HG02798 (cell line): ENCODE measurements at regions not wholly inside any gene's neighbourhood (a gene's known extent, or its start where the extent isn't known, plus 50 kb on each side); places are given as distances from the start of the nearest gene placed in this dataset.
"Not testable (repeated sequence)": the region's sequence is repeated elsewhere in the genome, so short reads cannot be mapped to it uniquely, and the experiment has no call there.

Source experiments
- ATAC-seq: cut with Tn5 transposase; IDR thresholded peaks from one replicate; pipeline ENCODE4 v1.9.1; 2021; ENCODE audit warnings: mild to moderate bottlenecking; ENCODE audit not compliant: unreplicated experiment, poor library complexity

DNA sequence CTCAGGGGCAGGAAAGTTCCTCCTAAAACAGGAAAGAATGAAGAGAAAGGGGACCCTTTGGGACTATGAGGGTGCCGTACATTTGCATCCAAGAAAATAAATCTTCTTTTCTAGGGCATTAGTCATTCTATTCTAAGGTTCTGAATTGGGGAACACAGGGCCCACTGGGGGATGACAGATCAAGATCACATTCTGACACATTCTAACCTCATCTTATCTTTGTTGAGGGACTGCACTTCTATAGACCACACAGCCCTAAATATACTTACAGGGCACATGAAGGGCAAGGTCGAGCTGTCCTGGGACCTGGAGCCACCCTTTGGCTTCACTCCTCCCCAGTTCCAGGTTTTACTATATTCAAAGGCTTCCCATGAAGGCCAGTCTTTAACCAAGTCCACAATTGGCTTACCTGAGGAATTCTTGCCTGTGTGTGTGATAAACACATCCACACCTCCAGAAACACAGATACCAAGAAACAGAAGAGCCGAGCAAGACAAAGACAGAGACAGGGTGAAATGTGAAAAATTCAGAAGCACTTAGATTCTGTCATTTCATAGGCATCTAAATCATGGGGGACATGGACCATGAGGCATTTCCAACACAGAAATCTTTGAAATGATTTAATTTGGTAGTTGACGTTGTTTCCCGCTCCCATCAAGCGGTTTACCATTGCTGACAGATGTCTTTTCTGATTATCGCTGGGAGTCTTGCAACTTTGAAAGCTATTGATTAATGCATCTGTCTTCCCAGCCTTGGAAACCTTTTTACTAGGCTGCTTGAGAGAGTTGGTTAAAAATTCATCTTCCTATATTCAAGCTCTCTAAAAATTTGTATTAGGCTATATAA, 75.8 kb downstream of the CCDC71L start:
- no peak for ATAC-seq

DNA sequence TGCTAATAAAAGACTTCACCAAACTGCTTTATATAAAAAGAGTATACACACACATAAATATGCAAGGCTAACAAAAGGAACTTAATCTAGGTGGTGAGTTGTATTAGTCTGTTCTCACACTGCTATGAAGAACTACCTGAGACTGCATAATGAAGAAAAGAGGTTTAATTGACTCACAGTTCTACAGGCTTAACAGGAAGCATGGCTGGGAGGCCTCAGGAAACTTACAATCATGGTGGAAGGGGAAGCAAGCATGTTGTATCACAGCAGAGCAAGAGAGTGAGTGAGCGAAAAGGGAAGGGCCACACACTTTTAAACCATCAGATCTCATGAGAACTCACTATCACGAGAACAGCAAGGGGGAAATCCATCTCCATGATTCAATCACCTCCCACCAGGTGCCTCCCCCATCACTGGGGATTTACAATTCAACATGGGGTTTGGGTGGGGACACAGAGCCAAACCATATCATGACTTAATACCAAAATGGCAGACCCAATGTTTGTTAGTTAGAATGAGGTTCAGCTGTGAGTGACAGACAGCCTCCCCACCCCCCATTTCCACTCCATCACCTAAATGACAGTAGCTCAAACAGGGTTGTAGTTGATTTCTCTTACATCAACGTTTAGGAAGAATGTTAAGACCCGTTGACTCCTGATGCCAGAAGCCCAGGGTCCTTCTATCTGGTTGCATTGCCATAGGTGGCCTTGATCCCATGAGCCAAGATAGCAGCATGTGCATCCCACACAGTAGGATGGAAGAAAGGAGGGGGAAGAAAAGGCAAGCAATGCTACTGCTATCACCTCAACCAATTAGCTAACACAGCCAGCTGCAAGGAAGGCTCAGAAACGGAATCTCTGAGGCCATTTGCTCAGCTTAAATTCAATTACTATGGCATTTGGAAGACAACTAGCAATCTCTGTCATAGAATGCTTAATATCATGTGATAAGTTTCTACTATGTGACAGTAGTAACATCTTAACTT, 77.0 kb downstream of the CCDC71L start:
- ATAC-seq = no peak

DNA sequence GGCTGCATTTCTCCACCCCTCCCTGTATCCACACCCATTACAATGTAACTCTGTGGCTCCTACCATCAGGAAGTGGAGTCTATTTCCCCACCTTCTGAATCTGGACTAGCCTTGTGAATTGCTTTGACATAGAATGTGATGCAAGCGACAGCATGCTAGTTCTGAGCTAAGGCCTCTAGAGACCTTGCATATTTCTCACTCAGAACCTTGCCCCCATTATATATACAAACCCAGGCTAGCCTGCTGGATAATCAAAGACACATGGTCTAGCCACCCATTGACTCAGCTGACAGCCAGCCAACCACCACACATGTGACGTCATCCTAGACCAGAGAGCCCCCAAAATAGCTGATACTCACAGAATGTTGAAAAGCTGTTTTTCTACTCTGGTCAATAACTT, 77.9 kb downstream of the CCDC71L start:
- no peak for ATAC-seq

DNA sequence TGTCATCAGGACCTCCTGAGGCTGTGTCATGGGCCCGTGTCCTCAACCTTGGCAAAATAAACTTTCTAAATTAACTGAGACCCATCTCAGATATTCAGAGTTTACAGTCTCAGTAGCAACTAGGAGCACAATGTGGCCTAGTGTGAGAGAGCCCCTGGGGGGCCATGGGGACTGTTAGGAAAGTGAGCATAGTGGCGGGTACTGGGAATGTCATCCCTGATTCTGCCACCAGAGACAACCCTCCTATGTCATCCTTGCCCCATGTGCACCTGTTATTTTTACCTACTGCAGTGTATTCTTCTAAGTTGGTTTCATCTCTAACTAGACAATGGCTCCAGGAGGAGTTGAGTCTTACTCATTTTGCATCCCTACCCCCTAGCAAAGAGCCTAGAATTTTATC, 78.6 kb downstream of the CCDC71L start:
- ATAC-seq = no peak

DNA sequence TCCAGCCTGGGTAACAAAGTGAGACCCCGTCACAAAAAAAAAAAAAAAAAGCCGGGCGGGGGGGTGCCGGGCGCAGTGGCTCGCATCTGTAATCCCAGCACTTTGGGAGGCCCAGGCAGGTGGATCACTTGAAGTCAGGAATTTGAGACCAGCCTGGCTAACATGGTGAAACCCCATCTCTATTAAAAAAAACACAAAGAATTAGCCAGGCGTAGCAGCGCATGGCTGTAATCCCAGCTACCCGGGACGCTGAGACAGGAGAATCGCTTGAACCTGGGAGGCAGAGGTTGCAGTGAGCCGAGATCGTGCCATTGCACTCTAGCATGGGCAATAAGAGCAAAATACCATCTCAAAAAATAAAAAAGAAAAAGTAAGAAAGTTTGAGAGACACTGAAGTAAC, 81.9 kb downstream of the CCDC71L start:
- not testable (repeated sequence) for ATAC-seq

DNA sequence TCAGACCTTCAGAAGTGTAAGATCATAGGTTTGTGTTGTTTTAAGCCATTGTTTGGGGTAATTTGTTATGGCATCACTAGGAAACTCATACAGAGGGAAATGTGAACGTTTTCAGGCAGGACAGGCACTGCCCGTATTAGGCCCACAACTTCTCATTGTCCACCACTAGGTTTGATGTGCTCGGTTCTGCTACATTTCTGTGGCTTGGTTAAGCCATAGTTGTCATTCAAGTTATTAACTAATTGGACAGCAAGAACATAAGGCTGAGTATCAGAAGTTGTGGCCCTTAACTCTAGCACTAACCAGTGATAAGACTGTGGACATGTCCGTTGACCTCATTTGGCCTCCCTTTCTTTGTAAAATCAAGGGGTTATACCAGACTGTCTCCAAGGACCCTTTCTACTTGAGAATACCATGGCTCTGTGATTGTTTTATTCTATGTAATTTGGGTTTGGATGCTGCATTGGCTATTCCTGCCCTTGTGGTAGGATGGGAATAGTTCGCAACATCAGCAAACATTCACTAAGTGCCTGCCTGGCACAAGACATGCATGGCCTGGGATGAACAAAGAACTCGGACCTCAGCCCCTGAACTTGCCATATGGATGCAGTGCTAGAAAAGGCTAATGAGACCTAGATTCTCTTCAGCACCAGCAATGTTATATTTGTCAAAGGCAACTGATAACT, 85.7 kb downstream of the CCDC71L start:
- no peak for ATAC-seq

DNA sequence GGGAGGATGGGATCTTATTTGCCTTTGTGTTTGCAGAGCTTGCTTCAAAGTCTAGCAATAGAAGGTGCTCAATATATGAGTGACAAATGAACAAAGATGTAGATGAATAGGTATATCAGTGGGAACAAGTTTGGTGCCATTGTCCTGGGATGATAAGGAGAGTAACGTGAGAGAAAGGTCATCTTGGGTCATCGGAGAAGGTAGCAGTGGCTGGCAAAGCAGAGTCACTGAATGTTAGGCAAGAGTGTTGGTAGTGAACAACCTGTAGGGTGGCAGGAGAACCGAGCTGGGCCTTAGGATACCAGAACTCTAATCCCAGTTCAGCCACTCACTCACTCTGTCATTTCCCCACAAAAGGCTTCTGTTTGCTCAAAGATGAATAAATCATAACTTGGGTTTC, 87.2 kb downstream of the CCDC71L start:
- ATAC-seq = no peak

DNA sequence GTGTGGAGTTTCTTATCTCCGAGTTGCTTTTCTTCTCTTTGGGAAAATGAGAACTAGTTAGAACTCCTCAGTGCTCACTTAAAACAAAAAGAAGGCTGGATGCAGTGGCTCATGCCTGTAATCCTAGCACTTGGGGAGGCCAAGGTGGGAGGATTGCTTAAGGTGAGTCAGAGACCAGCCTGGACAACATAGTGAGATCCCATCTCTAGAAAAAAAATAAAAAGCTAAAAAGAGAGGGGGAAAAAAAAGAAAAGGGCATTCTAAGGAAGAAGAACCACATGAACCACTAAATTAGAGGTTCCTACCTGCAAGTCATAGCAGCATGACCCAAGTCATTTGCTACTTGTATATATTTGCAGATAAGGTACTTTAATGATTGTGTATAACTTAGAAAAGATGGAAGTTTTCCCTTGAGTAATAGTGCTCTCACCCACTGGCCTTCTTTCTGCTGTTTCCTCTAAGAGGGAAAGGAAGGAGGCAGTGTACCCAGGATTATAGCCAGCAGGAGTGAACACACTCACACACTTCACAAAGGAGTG, 87.8 kb downstream of the CCDC71L start:
- ATAC-seq = no peak

DNA sequence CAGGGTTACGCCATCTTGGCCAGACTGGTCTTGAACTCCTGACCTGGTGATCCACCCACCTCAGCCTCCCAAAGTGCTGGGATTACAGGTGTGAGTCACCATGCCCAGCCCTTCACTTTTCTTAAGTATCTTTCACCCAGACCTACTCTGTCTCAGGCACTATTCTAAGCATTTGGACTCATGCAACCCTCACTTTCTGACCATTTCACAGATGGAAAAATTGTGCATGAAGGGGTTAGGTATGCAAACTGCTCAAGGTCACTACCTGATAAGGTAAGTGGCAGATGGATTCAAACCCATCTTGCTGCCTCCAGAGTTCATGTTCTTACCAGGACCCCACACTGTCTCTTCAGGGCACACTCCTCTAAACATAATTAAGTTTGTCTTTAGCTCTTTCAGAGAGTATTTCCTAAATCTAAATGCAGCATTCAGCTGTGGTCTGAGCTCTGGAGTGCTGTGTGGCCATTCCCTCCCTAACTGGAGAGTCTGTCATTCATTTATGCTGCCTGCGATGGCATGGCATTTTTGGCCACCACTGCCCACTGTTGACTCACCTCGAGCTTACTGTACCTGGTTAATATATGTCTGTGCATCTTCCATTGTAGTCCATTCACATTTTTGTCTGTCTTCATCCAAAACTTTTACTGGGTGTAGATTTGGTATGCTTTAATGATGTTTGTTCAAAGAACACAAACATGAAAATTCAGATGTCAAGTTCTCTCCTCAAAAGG, 88.4 kb downstream of the CCDC71L start:
- no peak for ATAC-seq

DNA sequence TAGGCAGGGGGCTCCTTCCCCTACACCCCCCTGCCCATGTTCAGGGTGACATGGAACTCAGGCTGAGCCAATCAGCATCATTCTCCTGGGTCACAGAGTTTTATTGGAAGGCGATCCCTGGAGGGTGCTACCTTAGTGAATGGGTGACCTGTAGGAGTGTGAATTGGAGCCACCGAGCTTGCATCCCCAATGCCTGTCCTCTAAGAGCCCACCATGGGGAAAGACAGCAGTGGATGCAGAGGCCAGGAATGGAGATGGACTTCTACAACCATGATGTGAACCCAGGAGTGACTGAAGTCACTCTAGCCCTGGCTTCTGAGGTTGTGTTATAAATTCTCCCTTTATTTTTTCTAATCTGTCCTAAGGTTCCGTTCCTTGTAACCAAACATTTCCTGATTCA, 89.4 kb downstream of the CCDC71L start:
- no peak for ATAC-seq

DNA sequence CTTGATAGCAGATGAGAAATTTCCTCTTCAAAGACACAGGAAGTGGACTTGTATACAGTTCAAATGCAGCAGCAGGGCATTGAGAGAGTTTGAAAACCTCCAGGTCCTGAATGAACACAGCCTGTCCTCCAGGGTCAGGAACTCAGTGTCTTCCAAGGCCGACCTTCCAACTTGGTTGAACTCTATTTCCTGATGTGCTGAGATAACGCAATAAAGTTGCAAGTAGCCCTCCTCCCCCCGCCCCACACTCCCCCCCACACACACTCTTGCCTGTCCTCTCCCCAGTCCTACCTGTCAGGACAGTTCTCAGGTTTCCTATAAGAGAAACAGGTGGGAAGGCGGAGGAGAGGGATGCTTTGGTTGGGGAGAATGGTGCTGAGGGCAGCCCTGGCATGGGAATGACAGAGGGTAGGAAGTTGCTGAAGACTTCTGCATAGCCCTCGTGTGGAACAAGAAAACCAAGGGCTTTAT, 90.0 kb downstream of the CCDC71L start:
- ATAC-seq = no peak

DNA sequence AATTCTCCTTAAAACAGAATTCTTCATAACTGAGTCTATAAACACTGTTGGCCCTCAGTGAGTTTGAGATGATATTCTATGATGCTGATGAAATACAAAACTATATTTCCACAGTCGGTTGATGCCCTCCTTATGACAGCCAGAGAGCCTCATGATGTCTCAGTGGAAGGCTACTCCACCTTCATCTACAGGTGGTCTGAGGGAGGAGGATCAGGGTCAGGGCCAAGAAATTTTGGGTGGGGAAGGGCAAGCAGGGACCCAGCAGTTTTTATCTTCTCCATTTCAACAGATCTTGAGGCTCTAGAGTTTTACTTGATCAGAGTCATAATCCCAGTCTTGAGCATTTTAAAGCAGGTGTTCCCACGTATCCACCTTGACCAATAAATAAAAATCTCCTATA, 90.8 kb downstream of the CCDC71L start:
- no peak for ATAC-seq

DNA sequence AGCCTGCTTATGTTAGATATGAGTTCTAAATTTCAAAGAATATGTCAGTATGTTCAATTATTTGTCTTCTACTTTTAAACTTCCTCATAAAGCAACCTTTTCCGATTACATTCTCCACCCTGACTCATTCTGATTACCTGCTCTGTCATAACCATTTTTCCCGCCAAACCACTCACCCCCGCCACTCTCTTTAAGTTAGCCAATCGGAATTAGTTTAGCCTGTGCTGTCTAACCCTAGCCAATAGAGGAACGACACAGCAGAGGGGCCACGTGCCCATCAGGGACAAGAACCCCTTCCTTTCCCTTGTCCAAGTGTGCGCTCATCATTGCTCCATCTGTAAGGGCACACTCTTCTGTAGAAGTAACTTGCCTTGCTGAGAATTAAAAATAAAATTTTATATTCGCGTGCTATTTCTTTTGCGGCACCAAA, 91.4 kb downstream of the CCDC71L start:
- ATAC-seq = no peak

DNA sequence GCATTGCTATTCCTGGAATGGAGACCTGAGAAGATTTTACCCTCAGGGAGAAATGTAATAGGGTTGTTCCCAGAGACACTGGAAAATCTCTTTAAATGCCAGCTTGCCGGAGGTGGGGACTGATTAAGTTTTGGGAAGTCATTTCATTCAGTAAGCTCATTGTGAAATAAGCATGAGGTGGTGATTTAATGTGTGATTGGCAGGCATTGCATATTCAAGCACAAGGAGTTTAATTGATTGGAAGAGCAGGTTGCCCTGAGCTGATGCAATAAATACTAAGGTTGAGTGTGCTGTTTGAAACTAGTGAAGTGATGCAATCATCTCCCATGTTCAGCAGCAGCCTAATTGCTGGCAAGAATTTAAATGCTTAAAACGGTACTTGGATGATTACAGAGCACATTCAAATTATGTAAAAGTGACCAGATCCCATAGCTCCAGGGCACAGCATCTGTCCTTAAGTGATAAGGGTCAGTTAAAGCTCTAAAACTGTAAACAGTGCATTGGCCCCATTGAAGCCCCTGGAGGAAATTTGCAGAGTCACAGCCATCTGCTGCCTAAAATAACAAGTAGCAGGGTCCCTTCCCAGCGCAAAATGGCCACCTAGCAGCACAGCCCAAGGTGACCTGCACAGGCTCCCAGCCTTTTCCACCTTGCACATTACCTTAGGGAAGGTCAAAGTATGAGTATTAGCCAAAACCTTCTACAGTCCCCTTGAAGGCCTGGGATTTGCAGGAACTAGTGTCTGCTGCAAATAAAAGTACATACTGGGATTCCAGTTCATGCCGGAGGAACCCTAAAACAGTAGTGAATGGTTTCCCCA, 92.1 kb downstream of the CCDC71L start:
- no peak for ATAC-seq

DNA sequence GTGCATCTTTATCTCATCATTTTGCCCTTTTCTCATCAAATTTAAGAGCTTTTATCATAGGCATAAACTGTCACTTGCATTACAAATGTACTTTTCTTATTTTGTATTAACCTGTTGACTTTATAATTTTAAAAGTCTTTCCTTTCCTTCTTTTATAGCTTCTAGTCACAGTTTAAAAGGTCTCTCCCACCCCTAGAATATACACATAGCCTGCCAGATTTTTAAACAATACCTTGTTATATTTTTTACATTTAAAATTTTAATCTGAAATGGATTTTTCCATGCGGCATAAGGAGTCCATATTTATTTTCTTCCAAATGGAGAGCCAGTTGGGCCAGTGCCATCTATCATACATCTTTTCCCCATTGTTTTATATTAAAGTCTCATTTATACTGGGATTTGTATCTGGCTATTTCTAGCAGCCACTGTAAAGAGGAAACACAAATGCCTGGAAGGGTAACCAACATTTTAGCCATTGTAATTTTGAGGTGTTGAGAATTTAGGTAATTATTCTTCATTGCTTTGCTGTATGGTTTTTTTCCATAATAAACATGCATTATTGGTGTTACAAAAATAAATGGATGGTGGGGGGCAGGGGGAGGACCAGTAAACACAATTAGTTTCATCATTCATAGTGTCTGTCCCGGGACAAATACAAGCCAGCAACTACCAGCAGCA, 92.8 kb downstream of the CCDC71L start:
- ATAC-seq = no peak

DNA sequence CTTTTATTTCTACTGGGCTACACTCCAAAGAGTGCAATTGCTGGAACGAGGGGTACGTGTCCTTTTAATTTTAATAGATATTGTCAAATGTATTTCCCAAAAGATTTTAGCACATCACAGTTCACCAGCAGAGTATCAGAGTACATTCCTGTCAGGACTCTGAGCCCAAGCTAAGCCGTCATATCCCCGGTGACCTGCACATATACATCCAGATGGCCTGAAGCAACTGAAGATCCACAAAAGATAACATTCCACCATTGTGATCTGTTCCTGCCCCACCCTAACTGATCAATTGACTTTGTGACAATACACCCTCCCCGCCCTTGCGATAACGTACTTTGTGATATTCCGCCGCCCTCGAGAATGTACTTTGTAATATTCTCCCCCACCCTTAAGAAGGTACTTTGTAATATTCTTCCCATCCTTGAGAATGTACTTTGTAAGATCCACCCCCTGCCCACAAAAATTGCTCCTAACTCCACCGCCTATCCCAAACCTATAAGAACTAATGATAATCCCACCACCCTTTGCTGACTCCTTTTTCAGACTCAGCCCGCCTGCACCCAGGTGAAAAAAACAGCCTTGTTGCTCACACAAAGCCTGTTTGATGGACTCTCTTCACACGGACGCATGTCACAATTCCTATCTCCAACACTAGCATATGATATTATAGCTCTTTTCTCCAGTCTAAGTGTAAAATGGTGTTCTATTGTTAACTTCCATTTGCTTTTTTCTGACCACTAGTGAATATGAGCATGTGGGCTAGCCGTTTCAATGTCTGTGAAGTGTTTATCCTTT, 93.6 kb downstream of the CCDC71L start:
- not testable (repeated sequence) for ATAC-seq

DNA sequence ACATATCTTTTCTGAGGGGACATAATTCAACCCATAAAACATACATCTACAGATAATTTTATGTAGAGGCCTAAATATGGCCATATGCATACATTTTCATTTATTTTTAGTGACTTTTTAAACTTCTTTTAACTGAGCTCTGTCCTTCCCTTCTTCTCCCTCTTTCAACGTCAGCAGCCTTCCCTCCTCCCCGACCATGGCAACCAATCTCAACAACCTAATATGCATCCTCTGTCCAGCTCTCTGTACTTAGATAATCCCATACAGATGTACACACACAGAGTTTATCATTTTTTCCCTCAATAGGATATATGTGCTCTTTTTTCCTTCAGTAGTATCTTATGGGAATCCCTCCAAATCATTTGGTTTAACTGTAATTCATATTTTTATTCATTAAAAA, 94.3 kb downstream of the CCDC71L start:
- ATAC-seq = no peak
